Liver (tissue), 8 donors: ENCODE measurements at regions not wholly inside any gene's neighbourhood (a gene's known extent, or its start where the extent isn't known, plus 50 kb on each side); places are given as distances from the start of the nearest gene placed in this dataset.

ENCODE experiments used
- DNase-seq: peaks from one replicate; pipeline ENCODE4 v3.0.0-alpha.2; 2017; ENCODE audit warnings: low spot score
- H3K27ac ChIP-seq, 2 donors: one replicate each; pipeline ENCODE4 v1.7.0; 2013; ENCODE audit warnings: inconsistent platforms in 2 of 2, low read length in 2 of 2, control low read depth in 1 of 2, low read depth in 1 of 2, mild to moderate bottlenecking in 1 of 2
- H3K27me3 ChIP-seq, 4 donors: one replicate each; pipeline versions ENCODE4 v1.6.1 to v1.7.0; 2013; ENCODE audit warnings: low read length in 3 of 4, inconsistent platforms in 1 of 4, mild to moderate bottlenecking in 1 of 4, moderate library complexity in 1 of 4; ENCODE audit not compliant: control insufficient read depth in 4 of 4, insufficient read depth in 4 of 4
- H3K36me3 ChIP-seq, 4 donors: one replicate each; pipeline versions ENCODE4 v1.6.1 to v1.7.0; 2013; ENCODE audit warnings: low read length in 3 of 4, mild to moderate bottlenecking in 3 of 4, low read depth in 1 of 4, moderate library complexity in 1 of 4; ENCODE audit not compliant: control insufficient read depth in 4 of 4, insufficient read depth in 3 of 4
- H3K4me1 ChIP-seq, 4 donors: one replicate each; pipeline versions ENCODE4 v1.6.1 to v1.7.0; 2013; ENCODE audit warnings: low read length in 3 of 4, mild to moderate bottlenecking in 3 of 4, moderate library complexity in 1 of 4; ENCODE audit not compliant: control insufficient read depth in 4 of 4, insufficient read depth in 4 of 4
- H3K4me3 ChIP-seq, 3 donors: one replicate each; pipeline versions ENCODE4 v1.6.1 to v1.7.0; 2013; ENCODE audit warnings: low read length in 3 of 3, control low read depth in 1 of 3, low read depth in 1 of 3, mild to moderate bottlenecking in 1 of 3
- H3K9ac ChIP-seq, 2 donors: one replicate each; pipeline ENCODE4 v1.7.0; 2013; ENCODE audit warnings: low read length in 2 of 2, mild to moderate bottlenecking in 2 of 2, moderate library complexity in 2 of 2, control low read depth in 1 of 2, low read depth in 1 of 2
- H3K9me3 ChIP-seq, 4 donors: one replicate each; pipeline versions ENCODE4 v1.6.1 to v1.7.0; 2013; ENCODE audit warnings: low read length in 3 of 4; ENCODE audit not compliant: control insufficient read depth in 4 of 4
- EGR1 ChIP-seq, 2 donors: IDR thresholded peaks; 2 replicates each; pipeline ENCODE4 v1.6.1; 2016 to 2018; ENCODE audit warnings: antibody characterized with exemption in 2 of 2, low read depth in 2 of 2
- FOXA1 ChIP-seq: IDR thresholded peaks from 2 replicates; pipeline ENCODE4 v1.6.1; 2016; ENCODE audit warnings: antibody characterized with exemption
- FOXA2 ChIP-seq: IDR thresholded peaks from 2 replicates; pipeline ENCODE4 v1.6.1; 2016; ENCODE audit warnings: antibody characterized with exemption
- GABPA ChIP-seq, 2 donors: IDR thresholded peaks in 1 of 2; conservative IDR thresholded peaks in 1 of 2; 2 replicates each; pipeline ENCODE4 v1.6.1; 2016; ENCODE audit warnings: antibody characterized with exemption in 2 of 2, mild to moderate bottlenecking in 1 of 2, moderate library complexity in 1 of 2
- HNF4A ChIP-seq, 2 donors: conservative IDR thresholded peaks; 2 replicates each; pipeline ENCODE4 v1.6.1; 2016; ENCODE audit warnings: antibody characterized with exemption in 2 of 2, mild to moderate bottlenecking in 2 of 2
- HNF4G ChIP-seq: IDR thresholded peaks from 2 replicates; pipeline ENCODE4 v1.6.1; 2016; ENCODE audit warnings: antibody characterized with exemption
- JUND ChIP-seq, 2 donors: IDR thresholded peaks; 2 replicates each; pipeline ENCODE4 v1.6.1; 2016; ENCODE audit warnings: antibody characterized with exemption in 2 of 2
- NR2F2 ChIP-seq: IDR thresholded peaks from 2 replicates; pipeline ENCODE4 v1.6.1; 2016; ENCODE audit warnings: antibody characterized with exemption
- RAD21 ChIP-seq, 2 donors: IDR thresholded peaks; 2 replicates each; pipeline ENCODE4 v1.6.1; 2016; ENCODE audit warnings: antibody characterized with exemption in 2 of 2, mild to moderate bottlenecking in 2 of 2
- RXRA ChIP-seq, 2 donors: IDR thresholded peaks; 2 replicates each; pipeline ENCODE4 v1.6.1; 2017 to 2018; ENCODE audit warnings: antibody characterized with exemption in 2 of 2, mild to moderate bottlenecking in 1 of 2
- SP1 ChIP-seq: IDR thresholded peaks from 2 replicates; pipeline ENCODE4 v1.6.1; 2018; ENCODE audit warnings: antibody characterized with exemption, mild to moderate bottlenecking
- TAF1 ChIP-seq: conservative IDR thresholded peaks from 2 replicates; pipeline ENCODE4 v1.6.1; 2016; ENCODE audit warnings: antibody characterized with exemption, mild to moderate bottlenecking
- YY1 ChIP-seq: IDR thresholded peaks from 2 replicates; pipeline ENCODE4 v1.6.1; 2016; ENCODE audit warnings: antibody characterized with exemption, mild to moderate bottlenecking
- ZBTB33 ChIP-seq: IDR thresholded peaks from 2 replicates; pipeline ENCODE4 v1.6.1; 2016; ENCODE audit warnings: antibody characterized with exemption
- WGBS: extraction: QIAGEN DNeasy Blood & Tissue Kit; methylation state at CpG from one replicate; pipeline ENCODE4 v1.1.7; 2013; 5-methylcytosine and 5-hydroxymethylcytosine counted together
- TF ChIP-seq, protein P1 (sequence below): IDR thresholded peaks from 2 replicates; pipeline ENCODE4 v1.6.1; 2016; ENCODE audit warnings: antibody characterized with exemption
- TF ChIP-seq, protein P2 (sequence below): IDR thresholded peaks from 2 replicates; pipeline ENCODE4 v1.6.1; 2016; ENCODE audit warnings: antibody characterized with exemption
- TF ChIP-seq, protein P3 (sequence below): fragments of 150-350 bp; IDR thresholded peaks from 2 replicates; pipeline ENCODE4 v1.5.1; 2017; ENCODE audit warnings: improper control_type of control experiment, low read depth, low read length; ENCODE audit not compliant: missing input control
- TF ChIP-seq, protein P4 (sequence below): IDR thresholded peaks from 2 replicates; pipeline ENCODE4 v1.6.1; 2016; ENCODE audit warnings: antibody characterized with exemption, mild to moderate bottlenecking
- donor health status: healthy.
- donor health status: healthy.
- donor health status: healthy.
- donor health status: healthy.
- donor health status: healthy.

- H3K36me3 ChIP-seq, result no peaks in the 10 kb centered on the region
- no peak overlapping the region for H3K27ac ChIP-seq
- DNase-seq, result no peak
- no peaks in the 10 kb centered on the region for H3K4me1 ChIP-seq
- H3K9me3 ChIP-seq, result no peaks in the 10 kb centered on the region
- H3K27me3 ChIP-seq, result no peaks in the 10 kb centered on the region
- TF ChIP-seq FOXA2 (no peak), YY1 (no peak), NR2F2 (no peak), EGR1 (IDR thresholded peaks at IDR 0.05; ENCODE audit: low read depth in 2 of 2) (no peak), GABPA (IDR thresholded peaks at IDR 0.05 in 1 of 2, conservative IDR thresholded peaks at IDR 0.05 in 1 of 2) (no peak)
- TF ChIP-seq, protein P1, sequence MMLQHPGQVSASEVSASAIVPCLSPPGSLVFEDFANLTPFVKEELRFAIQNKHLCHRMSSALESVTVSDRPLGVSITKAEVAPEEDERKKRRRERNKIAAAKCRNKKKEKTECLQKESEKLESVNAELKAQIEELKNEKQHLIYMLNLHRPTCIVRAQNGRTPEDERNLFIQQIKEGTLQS, result no peak
- H3K4me3 ChIP-seq, result no peak overlapping the region
- WGBS, result 98% methylated on average over 2 of the region's 2 CpGs
- H3K9ac ChIP-seq, result no peak overlapping the region
Observed at GRCh38 chr18:64220941-64221340, 72.1 kb upstream of the LINC00305 start.

DNA sequence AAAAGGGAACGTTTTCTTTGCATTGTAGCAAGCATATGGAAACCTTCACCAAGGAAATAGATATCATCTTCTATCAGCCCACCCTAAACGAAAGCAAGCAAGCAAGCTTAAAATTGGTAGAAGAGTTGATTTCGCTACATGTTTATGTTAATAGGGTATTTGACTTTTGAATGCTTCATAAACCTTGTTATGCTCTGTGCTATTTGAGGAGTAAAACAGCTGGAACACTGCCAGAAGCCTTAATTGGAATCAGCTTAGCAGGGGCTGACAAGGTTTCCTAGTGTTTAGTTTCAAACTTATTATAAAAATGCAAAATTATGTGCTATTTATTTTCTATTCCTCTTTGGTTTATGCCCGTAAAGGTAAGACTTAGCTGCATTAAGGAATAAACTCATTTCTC lies 70.6 kb upstream of the LINC00305 start:
- WGBS, result 83% methylated on average over 4 of the region's 4 CpGs

More for the DNA sequence above, 70.6 kb upstream of the LINC00305 start:
- Histone ChIP-seq H3K36me3 (no peaks in the 10 kb centered on the region), H3K9ac (no peak overlapping the region), H3K27ac (no peak overlapping the region), H3K27me3 (no peaks in the 10 kb centered on the region), H3K4me1 (no peaks in the 10 kb centered on the region), H3K4me3 (no peak overlapping the region), H3K9me3 (peaks cover 0 to 2% (median 0%) of the 10 kb centered on the region in 4 donors)
- no peak for DNase-seq
- TF ChIP-seq ZBTB33 (no peak), RAD21 (IDR thresholded peaks at IDR 0.05) (no peak), HNF4G (no peak), GABPA (IDR thresholded peaks at IDR 0.05 in 1 of 2, conservative IDR thresholded peaks at IDR 0.05 in 1 of 2) (no peak), FOXA2 (no peak), RXRA (IDR thresholded peaks at IDR 0.05) (no peak), HNF4A (conservative IDR thresholded peaks at IDR 0.05) (no peak), JUND (IDR thresholded peaks at IDR 0.05) (no peak), EGR1 (IDR thresholded peaks at IDR 0.05; ENCODE audit: low read depth in 2 of 2) (no peak), SP1 (no peak), TAF1 (no peak), YY1 (no peak), NR2F2 (no peak), FOXA1 (no peak)
- TF ChIP-seq, protein P2, sequence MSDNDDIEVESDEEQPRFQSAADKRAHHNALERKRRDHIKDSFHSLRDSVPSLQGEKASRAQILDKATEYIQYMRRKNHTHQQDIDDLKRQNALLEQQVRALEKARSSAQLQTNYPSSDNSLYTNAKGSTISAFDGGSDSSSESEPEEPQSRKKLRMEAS, result no peak
- TF ChIP-seq, protein P3, sequence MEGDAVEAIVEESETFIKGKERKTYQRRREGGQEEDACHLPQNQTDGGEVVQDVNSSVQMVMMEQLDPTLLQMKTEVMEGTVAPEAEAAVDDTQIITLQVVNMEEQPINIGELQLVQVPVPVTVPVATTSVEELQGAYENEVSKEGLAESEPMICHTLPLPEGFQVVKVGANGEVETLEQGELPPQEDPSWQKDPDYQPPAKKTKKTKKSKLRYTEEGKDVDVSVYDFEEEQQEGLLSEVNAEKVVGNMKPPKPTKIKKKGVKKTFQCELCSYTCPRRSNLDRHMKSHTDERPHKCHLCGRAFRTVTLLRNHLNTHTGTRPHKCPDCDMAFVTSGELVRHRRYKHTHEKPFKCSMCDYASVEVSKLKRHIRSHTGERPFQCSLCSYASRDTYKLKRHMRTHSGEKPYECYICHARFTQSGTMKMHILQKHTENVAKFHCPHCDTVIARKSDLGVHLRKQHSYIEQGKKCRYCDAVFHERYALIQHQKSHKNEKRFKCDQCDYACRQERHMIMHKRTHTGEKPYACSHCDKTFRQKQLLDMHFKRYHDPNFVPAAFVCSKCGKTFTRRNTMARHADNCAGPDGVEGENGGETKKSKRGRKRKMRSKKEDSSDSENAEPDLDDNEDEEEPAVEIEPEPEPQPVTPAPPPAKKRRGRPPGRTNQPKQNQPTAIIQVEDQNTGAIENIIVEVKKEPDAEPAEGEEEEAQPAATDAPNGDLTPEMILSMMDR, result no peak
- TF ChIP-seq, protein P4, sequence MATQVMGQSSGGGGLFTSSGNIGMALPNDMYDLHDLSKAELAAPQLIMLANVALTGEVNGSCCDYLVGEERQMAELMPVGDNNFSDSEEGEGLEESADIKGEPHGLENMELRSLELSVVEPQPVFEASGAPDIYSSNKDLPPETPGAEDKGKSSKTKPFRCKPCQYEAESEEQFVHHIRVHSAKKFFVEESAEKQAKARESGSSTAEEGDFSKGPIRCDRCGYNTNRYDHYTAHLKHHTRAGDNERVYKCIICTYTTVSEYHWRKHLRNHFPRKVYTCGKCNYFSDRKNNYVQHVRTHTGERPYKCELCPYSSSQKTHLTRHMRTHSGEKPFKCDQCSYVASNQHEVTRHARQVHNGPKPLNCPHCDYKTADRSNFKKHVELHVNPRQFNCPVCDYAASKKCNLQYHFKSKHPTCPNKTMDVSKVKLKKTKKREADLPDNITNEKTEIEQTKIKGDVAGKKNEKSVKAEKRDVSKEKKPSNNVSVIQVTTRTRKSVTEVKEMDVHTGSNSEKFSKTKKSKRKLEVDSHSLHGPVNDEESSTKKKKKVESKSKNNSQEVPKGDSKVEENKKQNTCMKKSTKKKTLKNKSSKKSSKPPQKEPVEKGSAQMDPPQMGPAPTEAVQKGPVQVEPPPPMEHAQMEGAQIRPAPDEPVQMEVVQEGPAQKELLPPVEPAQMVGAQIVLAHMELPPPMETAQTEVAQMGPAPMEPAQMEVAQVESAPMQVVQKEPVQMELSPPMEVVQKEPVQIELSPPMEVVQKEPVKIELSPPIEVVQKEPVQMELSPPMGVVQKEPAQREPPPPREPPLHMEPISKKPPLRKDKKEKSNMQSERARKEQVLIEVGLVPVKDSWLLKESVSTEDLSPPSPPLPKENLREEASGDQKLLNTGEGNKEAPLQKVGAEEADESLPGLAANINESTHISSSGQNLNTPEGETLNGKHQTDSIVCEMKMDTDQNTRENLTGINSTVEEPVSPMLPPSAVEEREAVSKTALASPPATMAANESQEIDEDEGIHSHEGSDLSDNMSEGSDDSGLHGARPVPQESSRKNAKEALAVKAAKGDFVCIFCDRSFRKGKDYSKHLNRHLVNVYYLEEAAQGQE, result no peak
- TF ChIP-seq, protein P1, result no peak
